ENCODE measurements at regions not wholly inside any gene's neighbourhood (a gene's known extent, or its start where the extent isn't known, plus 50 kb on each side); places are given as distances from the start of the nearest gene placed in this dataset.

GRCh38 chr3:24639481-24640329 lies 145.1 kb upstream of the THRB start:
- Histone ChIP-seq H3F3A (ENCODE audit: insufficient read depth, low read length, poor library complexity, severe bottlenecking) (no peaks in the 10 kb centered on the region), H3K9me2 (ENCODE audit: insufficient read depth, low read length) (no peaks in the 10 kb centered on the region), H3K4me2 (ENCODE audit: low read length) (no peak overlapping the region), H3K27ac (ENCODE audit: low read length) (no peak overlapping the region), H3K4me3 (ENCODE audit: low read length) (no peak overlapping the region), H3K9me3 (ENCODE audit: low read length) (no peaks in the 10 kb centered on the region), H3K9ac (ENCODE audit: low read length) (no peak overlapping the region), H3K27me3 (ENCODE audit: insufficient read depth, low read depth, low read length) (no peaks in the 10 kb centered on the region), H4K20me1 (ENCODE audit: insufficient read depth) (no peaks in the 10 kb centered on the region), H3K79me2 (replicated peaks; ENCODE audit: insufficient read depth, low read length) (no peaks in the 10 kb centered on the region), H2AFZ (ENCODE audit: low read depth, low read length) (no peak overlapping the region), H3K36me3 (ENCODE audit: insufficient read depth, low read length) (no peaks in the 10 kb centered on the region)
- TF ChIP-seq REST (IDR thresholded peaks at IDR 0.05; ENCODE audit: borderline replicate concordance) (no peak), CTCF (IDR thresholded peaks at IDR 0.05; ENCODE audit: poor library complexity, severe bottlenecking) (no peak), EP300 (conservative IDR thresholded peaks at IDR 0.05; ENCODE audit: poor library complexity, severe bottlenecking) (no peak), POLR2AphosphoS5 (IDR thresholded peaks at IDR 0.05) (no peak), EZH2 (IDR thresholded peaks at IDR 0.05; ENCODE audit: borderline replicate concordance, insufficient read depth, low read length, poor library complexity, severe bottlenecking) (no peak), SMC3 (conservative IDR thresholded peaks at IDR 0.05; ENCODE audit: poor library complexity) (no peak), MXI1 (conservative IDR thresholded peaks at IDR 0.05; ENCODE audit: poor library complexity, severe bottlenecking) (no peak), TAF1 (IDR thresholded peaks at IDR 0.05; ENCODE audit: low read depth) (no peak)

GRCh38 chr3:24640330-24640877 lies 145.8 kb upstream of the THRB start:
- TF ChIP-seq SMC3 (conservative IDR thresholded peaks at IDR 0.05; ENCODE audit: poor library complexity) (peak; percentile 77), MXI1 (conservative IDR thresholded peaks at IDR 0.05; ENCODE audit: poor library complexity, severe bottlenecking) (no peak), POLR2AphosphoS5 (IDR thresholded peaks at IDR 0.05) (no peak), RAD21 (conservative IDR thresholded peaks at IDR 0.05) (peak; percentile 71), CTCF (IDR thresholded peaks at IDR 0.05; ENCODE audit: poor library complexity, severe bottlenecking) (peak; percentile 68)
- no peaks in the 10 kb centered on the region for H3K27me3 ChIP-seq (ENCODE audit: insufficient read depth, low read depth, low read length)
- H2AFZ ChIP-seq (ENCODE audit: low read depth, low read length) = no peak overlapping the region
- no peak overlapping the region for H3K4me3 ChIP-seq (ENCODE audit: low read length)
- no peak overlapping the region for H3K27ac ChIP-seq (ENCODE audit: low read length)
- H3K79me2 ChIP-seq (replicated peaks; ENCODE audit: insufficient read depth, low read length) = no peaks in the 10 kb centered on the region
- no peaks in the 10 kb centered on the region for H4K20me1 ChIP-seq (ENCODE audit: insufficient read depth)
- no peak overlapping the region for H3K9ac ChIP-seq (ENCODE audit: low read length)
- H3K9me3 ChIP-seq (ENCODE audit: low read length) = no peaks in the 10 kb centered on the region
- H3F3A ChIP-seq (ENCODE audit: insufficient read depth, low read length, poor library complexity, severe bottlenecking) = no peaks in the 10 kb centered on the region
- H3K36me3 ChIP-seq (ENCODE audit: insufficient read depth, low read length) = no peaks in the 10 kb centered on the region
- H3K4me2 ChIP-seq (ENCODE audit: low read length) = no peak overlapping the region
- no peaks in the 10 kb centered on the region for H3K9me2 ChIP-seq (ENCODE audit: insufficient read depth, low read length)
